HEK293 (cell line): ENCODE measurements at regions not wholly inside any gene's neighbourhood (a gene's known extent, or its start where the extent isn't known, plus 50 kb on each side); places are given as distances from the start of the nearest gene placed in this dataset.

Experiments used
- CTCF ChIA-PET: fragments of 350-600 bp; formaldehyde crosslinking; extraction: SDS; loops from one replicate; lab custom pipeline; 2021; ENCODE audit warnings: antibody characterized with exemption; lab: Yijun Ruan, JAX
- POLR2A ChIA-PET: fragments of 300-600 bp; formaldehyde crosslinking; extraction: SDS; loops from one replicate; lab custom pipeline; 2020; ENCODE audit warnings: antibody characterized with exemption, inconsistent platforms; lab: Yijun Ruan, JAX
- H3K27ac ChIP-seq: fragments of 200-500 bp; sonication (Bioruptor generic); 2 replicates; pipeline ENCODE4 v1.5.1; 2014; ENCODE audit warnings: low read depth, low read length, control low read depth, inconsistent platforms; ENCODE audit errors: extremely low read depth
- H3K36me3 ChIP-seq, 2 experiments: fragments of 200-500 bp in 1 of 2; sonication (Bioruptor generic) in 1 of 2; 1 replicate in 1 of 2; 2 replicates in 1 of 2; pipeline ENCODE4 v1.5.1; 2014 to 2017; ENCODE audit warnings: inconsistent platforms in 2 of 2, low read length in 2 of 2; ENCODE audit not compliant: control insufficient read depth in 2 of 2, insufficient read depth in 1 of 2
- H3K4me1 ChIP-seq: fragments of 200-500 bp; sonication (Bioruptor generic); 2 replicates; pipeline ENCODE4 v1.5.1; 2014; ENCODE audit warnings: mild to moderate bottlenecking, low read length, inconsistent platforms; ENCODE audit not compliant: control insufficient read depth, insufficient read depth
- H3K4me3 ChIP-seq: 2 replicates; pipeline ENCODE4 v1.5.1; 2011; ENCODE audit warnings: low read depth, mild to moderate bottlenecking, control low read depth, low read length, moderate library complexity
- H3K9me3 ChIP-seq: fragments of 200-500 bp; sonication (Bioruptor generic); 2 replicates; pipeline ENCODE4 v1.5.1; 2014; ENCODE audit warnings: low read depth, low read length, inconsistent platforms; ENCODE audit not compliant: control insufficient read depth, insufficient read depth
- OSR2 ChIP-seq: fragments of 450-650 bp; formaldehyde crosslinking; IDR thresholded peaks from 2 replicates; pipeline ENCODE4 v1.5.1; 2016; ENCODE audit warnings: missing biosample characterization, missing genetic modification characterization
- SALL2 ChIP-seq: fragments of 450-650 bp; formaldehyde crosslinking; IDR thresholded peaks from 2 replicates; pipeline ENCODE4 v1.5.0; 2017; ENCODE audit warnings: missing biosample characterization, mild to moderate bottlenecking, missing genetic modification characterization, borderline replicate concordance
- SCRT1 ChIP-seq: fragments of 450-650 bp; formaldehyde crosslinking; IDR thresholded peaks from 2 replicates; pipeline ENCODE4 v1.5.1; 2016; ENCODE audit warnings: missing biosample characterization, missing genetic modification characterization, borderline replicate concordance
- SP3 ChIP-seq: fragments of 450-650 bp; formaldehyde crosslinking; IDR thresholded peaks from 2 replicates; pipeline ENCODE4 v1.5.1; 2016; ENCODE audit warnings: missing biosample characterization, missing genetic modification characterization
- ZEB2 ChIP-seq: fragments of 450-650 bp; formaldehyde crosslinking; IDR thresholded peaks from 2 replicates; pipeline ENCODE4 v1.5.1; 2016; ENCODE audit warnings: missing biosample characterization, missing genetic modification characterization
- ZNF140 ChIP-seq: fragments of 450-650 bp; formaldehyde crosslinking; IDR thresholded peaks from 2 replicates; pipeline ENCODE4 v1.5.1; 2016; ENCODE audit warnings: missing biosample characterization, missing genetic modification characterization
- ZNF223 ChIP-seq: fragments of 450-650 bp; formaldehyde crosslinking; IDR thresholded peaks from 2 replicates; pipeline ENCODE4 v1.5.1; 2016; ENCODE audit warnings: missing biosample characterization, missing genetic modification characterization
- ZNF239 ChIP-seq: fragments of 450-650 bp; formaldehyde crosslinking; IDR thresholded peaks from 2 replicates; pipeline ENCODE4 v1.5.1; 2016; ENCODE audit warnings: missing biosample characterization, missing genetic modification characterization
- ZNF341 ChIP-seq: fragments of 450-650 bp; formaldehyde crosslinking; IDR thresholded peaks from 2 replicates; pipeline ENCODE4; 2016; ENCODE audit warnings: low read depth, missing biosample characterization, missing genetic modification characterization
- ZNF350 ChIP-seq: fragments of 450-650 bp; formaldehyde crosslinking; IDR thresholded peaks from 2 replicates; pipeline ENCODE4 v1.5.0; 2017; ENCODE audit warnings: missing biosample characterization, mild to moderate bottlenecking, missing genetic modification characterization
- ZNF433 ChIP-seq: fragments of 450-650 bp; formaldehyde crosslinking; IDR thresholded peaks from 2 replicates; pipeline ENCODE4 v1.5.1; 2016; ENCODE audit warnings: missing biosample characterization, missing genetic modification characterization, low read depth
- ZNF600 ChIP-seq: fragments of 450-650 bp; formaldehyde crosslinking; IDR thresholded peaks from 2 replicates; pipeline ENCODE4 v1.5.1; 2016; ENCODE audit warnings: missing biosample characterization, missing genetic modification characterization
- ZNF610 ChIP-seq: fragments of 450-650 bp; formaldehyde crosslinking; IDR thresholded peaks from 2 replicates; pipeline ENCODE4 v1.5.1; 2016; ENCODE audit warnings: missing biosample characterization, missing genetic modification characterization, borderline replicate concordance
- ZNF629 ChIP-seq: fragments of 450-650 bp; formaldehyde crosslinking; IDR thresholded peaks from 2 replicates; pipeline ENCODE4 v1.5.1; 2017; ENCODE audit warnings: missing biosample characterization, missing genetic modification characterization
- ZNF654 ChIP-seq: fragments of 450-650 bp; formaldehyde crosslinking; IDR thresholded peaks from 2 replicates; pipeline ENCODE4 v1.5.1; 2016; ENCODE audit warnings: low read depth, missing biosample characterization, missing genetic modification characterization
- TF ChIP-seq, protein P1 (sequence below): fragments of 450-650 bp; formaldehyde crosslinking; IDR thresholded peaks from 2 replicates; pipeline ENCODE4 v1.5.1; 2016; ENCODE audit warnings: missing biosample characterization, missing genetic modification characterization
- TF ChIP-seq, protein P2 (sequence below): fragments of 450-650 bp; formaldehyde crosslinking; IDR thresholded peaks from 2 replicates; pipeline ENCODE4 v1.5.1; 2016; ENCODE audit warnings: missing biosample characterization, missing genetic modification characterization, borderline replicate concordance
- TF ChIP-seq, protein P3 (sequence below): fragments of 450-650 bp; formaldehyde crosslinking; IDR thresholded peaks from 2 replicates; pipeline ENCODE4 v1.5.1; 2017; ENCODE audit warnings: missing biosample characterization, missing genetic modification characterization
- TF ChIP-seq, protein P4 (sequence below): fragments of 450-650 bp; formaldehyde crosslinking; IDR thresholded peaks from 2 replicates; pipeline ENCODE4 v1.5.1; 2016; ENCODE audit warnings: missing biosample characterization, missing genetic modification characterization
- TF ChIP-seq, protein P5 (sequence below): fragments of 450-650 bp; formaldehyde crosslinking; IDR thresholded peaks from 2 replicates; pipeline ENCODE4 v1.5.1; 2016; ENCODE audit warnings: missing biosample characterization, missing genetic modification characterization

DNA sequence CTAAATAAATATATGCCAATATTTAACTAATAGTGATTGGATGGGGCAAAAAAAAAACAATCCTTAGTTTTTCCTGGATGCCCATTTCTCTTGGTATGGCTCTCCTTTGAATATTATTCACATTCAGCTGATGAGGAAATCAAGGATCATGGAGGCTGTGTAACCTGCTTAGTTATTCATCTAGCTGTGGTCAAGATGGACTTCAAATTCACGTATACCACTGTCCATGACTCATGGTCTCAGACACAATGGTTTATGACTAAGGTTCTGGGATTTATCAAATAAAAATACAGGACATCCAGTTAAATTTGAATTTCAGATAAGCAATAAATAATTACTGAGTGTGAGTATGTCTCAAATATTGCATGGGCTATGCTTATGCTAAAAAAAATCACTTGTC lies 191.5 kb upstream of the CELF2 start:
- ChIA-PET CTCF (no interaction called here), POLR2A (no interaction called here)
- Histone ChIP-seq H3K36me3 (no peaks in the 10 kb centered on the region), H3K4me3 (no peak overlapping the region), H3K27ac (no peak overlapping the region), H3K4me1 (no peaks in the 10 kb centered on the region), H3K9me3 (no peaks in the 10 kb centered on the region)
- no peak for TF ChIP-seq ZNF629 (tag by site-specific recombination)
- no peak for TF ChIP-seq OSR2 (tag by site-specific recombination)
- TF ChIP-seq ZNF239: no peak
- no peak for TF ChIP-seq SCRT1
- TF ChIP-seq, protein P1, sequence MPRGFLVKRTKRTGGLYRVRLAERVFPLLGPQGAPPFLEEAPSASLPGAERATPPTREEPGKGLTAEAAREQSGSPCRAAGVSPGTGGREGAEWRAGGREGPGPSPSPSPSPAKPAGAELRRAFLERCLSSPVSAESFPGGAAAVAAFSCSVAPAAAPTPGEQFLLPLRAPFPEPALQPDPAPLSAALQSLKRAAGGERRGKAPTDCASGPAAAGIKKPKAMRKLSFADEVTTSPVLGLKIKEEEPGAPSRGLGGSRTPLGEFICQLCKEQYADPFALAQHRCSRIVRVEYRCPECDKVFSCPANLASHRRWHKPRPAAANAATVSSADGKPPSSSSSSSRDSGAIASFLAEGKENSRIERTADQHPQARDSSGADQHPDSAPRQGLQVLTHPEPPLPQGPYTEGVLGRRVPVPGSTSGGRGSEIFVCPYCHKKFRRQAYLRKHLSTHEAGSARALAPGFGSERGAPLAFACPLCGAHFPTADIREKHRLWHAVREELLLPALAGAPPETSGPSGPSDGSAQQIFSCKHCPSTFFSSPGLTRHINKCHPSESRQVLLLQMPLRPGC (tag by site-specific recombination): no peak
- TF ChIP-seq, protein P2, sequence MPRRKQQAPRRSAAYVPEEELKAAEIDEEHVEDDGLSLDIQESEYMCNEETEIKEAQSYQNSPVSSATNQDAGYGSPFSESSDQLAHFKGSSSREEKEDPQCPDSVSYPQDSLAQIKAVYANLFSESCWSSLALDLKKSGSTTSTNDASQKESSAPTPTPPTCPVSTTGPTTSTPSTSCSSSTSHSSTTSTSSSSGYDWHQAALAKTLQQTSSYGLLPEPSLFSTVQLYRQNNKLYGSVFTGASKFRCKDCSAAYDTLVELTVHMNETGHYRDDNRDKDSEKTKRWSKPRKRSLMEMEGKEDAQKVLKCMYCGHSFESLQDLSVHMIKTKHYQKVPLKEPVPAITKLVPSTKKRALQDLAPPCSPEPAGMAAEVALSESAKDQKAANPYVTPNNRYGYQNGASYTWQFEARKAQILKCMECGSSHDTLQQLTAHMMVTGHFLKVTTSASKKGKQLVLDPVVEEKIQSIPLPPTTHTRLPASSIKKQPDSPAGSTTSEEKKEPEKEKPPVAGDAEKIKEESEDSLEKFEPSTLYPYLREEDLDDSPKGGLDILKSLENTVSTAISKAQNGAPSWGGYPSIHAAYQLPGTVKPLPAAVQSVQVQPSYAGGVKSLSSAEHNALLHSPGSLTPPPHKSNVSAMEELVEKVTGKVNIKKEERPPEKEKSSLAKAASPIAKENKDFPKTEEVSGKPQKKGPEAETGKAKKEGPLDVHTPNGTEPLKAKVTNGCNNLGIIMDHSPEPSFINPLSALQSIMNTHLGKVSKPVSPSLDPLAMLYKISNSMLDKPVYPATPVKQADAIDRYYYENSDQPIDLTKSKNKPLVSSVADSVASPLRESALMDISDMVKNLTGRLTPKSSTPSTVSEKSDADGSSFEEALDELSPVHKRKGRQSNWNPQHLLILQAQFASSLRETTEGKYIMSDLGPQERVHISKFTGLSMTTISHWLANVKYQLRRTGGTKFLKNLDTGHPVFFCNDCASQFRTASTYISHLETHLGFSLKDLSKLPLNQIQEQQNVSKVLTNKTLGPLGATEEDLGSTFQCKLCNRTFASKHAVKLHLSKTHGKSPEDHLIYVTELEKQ (tag by site-specific recombination): no peak
- TF ChIP-seq, protein P3, sequence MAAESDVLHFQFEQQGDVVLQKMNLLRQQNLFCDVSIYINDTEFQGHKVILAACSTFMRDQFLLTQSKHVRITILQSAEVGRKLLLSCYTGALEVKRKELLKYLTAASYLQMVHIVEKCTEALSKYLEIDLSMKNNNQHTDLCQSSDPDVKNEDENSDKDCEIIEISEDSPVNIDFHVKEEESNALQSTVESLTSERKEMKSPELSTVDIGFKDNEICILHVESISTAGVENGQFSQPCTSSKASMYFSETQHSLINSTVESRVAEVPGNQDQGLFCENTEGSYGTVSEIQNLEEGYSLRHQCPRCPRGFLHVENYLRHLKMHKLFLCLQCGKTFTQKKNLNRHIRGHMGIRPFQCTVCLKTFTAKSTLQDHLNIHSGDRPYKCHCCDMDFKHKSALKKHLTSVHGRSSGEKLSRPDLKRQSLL (tag by site-specific recombination): no peak
- TF ChIP-seq, protein P4, sequence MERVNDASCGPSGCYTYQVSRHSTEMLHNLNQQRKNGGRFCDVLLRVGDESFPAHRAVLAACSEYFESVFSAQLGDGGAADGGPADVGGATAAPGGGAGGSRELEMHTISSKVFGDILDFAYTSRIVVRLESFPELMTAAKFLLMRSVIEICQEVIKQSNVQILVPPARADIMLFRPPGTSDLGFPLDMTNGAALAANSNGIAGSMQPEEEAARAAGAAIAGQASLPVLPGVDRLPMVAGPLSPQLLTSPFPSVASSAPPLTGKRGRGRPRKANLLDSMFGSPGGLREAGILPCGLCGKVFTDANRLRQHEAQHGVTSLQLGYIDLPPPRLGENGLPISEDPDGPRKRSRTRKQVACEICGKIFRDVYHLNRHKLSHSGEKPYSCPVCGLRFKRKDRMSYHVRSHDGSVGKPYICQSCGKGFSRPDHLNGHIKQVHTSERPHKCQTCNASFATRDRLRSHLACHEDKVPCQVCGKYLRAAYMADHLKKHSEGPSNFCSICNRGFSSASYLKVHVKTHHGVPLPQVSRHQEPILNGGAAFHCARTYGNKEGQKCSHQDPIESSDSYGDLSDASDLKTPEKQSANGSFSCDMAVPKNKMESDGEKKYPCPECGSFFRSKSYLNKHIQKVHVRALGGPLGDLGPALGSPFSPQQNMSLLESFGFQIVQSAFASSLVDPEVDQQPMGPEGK (tag by site-specific recombination): no peak
- TF ChIP-seq ZNF433 (tag by site-specific recombination): no peak
- TF ChIP-seq, protein P5, sequence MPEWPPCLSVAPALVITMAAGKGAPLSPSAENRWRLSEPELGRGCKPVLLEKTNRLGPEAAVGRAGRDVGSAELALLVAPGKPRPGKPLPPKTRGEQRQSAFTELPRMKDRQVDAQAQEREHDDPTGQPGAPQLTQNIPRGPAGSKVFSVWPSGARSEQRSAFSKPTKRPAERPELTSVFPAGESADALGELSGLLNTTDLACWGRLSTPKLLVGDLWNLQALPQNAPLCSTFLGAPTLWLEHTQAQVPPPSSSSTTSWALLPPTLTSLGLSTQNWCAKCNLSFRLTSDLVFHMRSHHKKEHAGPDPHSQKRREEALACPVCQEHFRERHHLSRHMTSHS (tag by site-specific recombination): no peak
- TF ChIP-seq ZEB2 (tag by site-specific recombination): no peak
- no peak for TF ChIP-seq ZNF600 (tag by site-specific recombination)
- TF ChIP-seq ZNF341 (tag by site-specific recombination): no peak
- no peak for TF ChIP-seq ZNF610 (tag by site-specific recombination)
- no peak for TF ChIP-seq ZNF140 (tag by site-specific recombination)
- no peak for TF ChIP-seq SALL2 (tag by site-specific recombination)
- TF ChIP-seq SP3 (tag by site-specific recombination): no peak
- TF ChIP-seq ZNF654: no peak
- no peak for TF ChIP-seq ZNF223 (tag by site-specific recombination)
- no peak for TF ChIP-seq ZNF350
